GM12873 (cell line): ENCODE measurements at regions not wholly inside any gene's neighbourhood (a gene's known extent, or its start where the extent isn't known, plus 50 kb on each side); places are given as distances from the start of the nearest gene placed in this dataset.

ENCODE experiments used
- CTCF ChIP-seq: IDR thresholded peaks from 2 replicates; pipeline ENCODE4 v1.5.1; 2012; ENCODE audit warnings: low read depth, mild to moderate bottlenecking, moderate library complexity, low read length, control low read depth; ENCODE audit not compliant: insufficient read depth; ENCODE audit errors: missing control alignments

GRCh38 chr20:23299673-23300050 lies 50.9 kb upstream of the NXT1 start:
- TF ChIP-seq CTCF = no peak

GRCh38 chr20:23298926-23299672 lies 51.5 kb upstream of the NXT1 start:
- TF ChIP-seq CTCF = no peak

- TF ChIP-seq CTCF = no peak
These were observed 52.4 kb upstream of the NXT1 start for GRCh38 chr20:23298155-23298554.

GRCh38 chr20:23296841-23297701 lies 53.5 kb upstream of the NXT1 start:
- no peak for TF ChIP-seq CTCF

GRCh38 chr20:23295934-23296333 lies 54.7 kb upstream of the NXT1 start:
- no peak for TF ChIP-seq CTCF

- TF ChIP-seq CTCF = no peak
These were observed 55.9 kb upstream of the NXT1 start for GRCh38 chr20:23294671-23295070.

- no peak for TF ChIP-seq CTCF
These were observed 56.4 kb upstream of the NXT1 start for GRCh38 chr20:23294166-23294565.
